Psoas muscle (tissue), 7 donors: ENCODE measurements at regions not wholly inside any gene's neighbourhood (a gene's known extent, or its start where the extent isn't known, plus 50 kb on each side); places are given as distances from the start of the nearest gene placed in this dataset.
"Not testable (repeated sequence)": the region's sequence is repeated elsewhere in the genome, so short reads cannot be mapped to it uniquely, and the experiment has no call there.

Source experiments
- ATAC-seq, 4 donors: fragments of 200-7000 bp; cut with Tn5 transposase; one replicate each; pipeline ENCODE4 v1.9.1; 2020; ENCODE audit warnings: moderate library complexity in 3 of 4, mild to moderate bottlenecking in 2 of 4
- DNase-seq, 2 donors: peaks; one replicate each; pipeline ENCODE4 v3.0.0-alpha.2; 2020
- H3K27ac ChIP-seq: fragments of 200-600 bp; one replicate; pipeline ENCODE4 v1.8.0; 2022
- H3K27me3 ChIP-seq, 3 donors: fragments of 200-600 bp in 1 of 3; one replicate each; pipeline versions ENCODE4 v1.6.1 to v1.8.0; 2013 to 2022; ENCODE audit warnings: low read length in 2 of 3, mild to moderate bottlenecking in 2 of 3, moderate library complexity in 1 of 3; ENCODE audit not compliant: insufficient read depth in 3 of 3
- H3K36me3 ChIP-seq, 2 donors: fragments of 200-600 bp in 1 of 2; one replicate each; pipeline versions ENCODE4 v1.6.1 to v1.8.0; 2013 to 2022; ENCODE audit warnings: low read depth in 1 of 2, mild to moderate bottlenecking in 1 of 2, moderate library complexity in 1 of 2; ENCODE audit not compliant: insufficient read depth in 1 of 2
- H3K4me1 ChIP-seq: fragments of 200-600 bp; one replicate; pipeline ENCODE4 v1.8.0; 2022
- H3K4me3 ChIP-seq: fragments of 200-600 bp; one replicate; pipeline ENCODE4 v1.8.0; 2022; ENCODE audit warnings: mild to moderate bottlenecking
- H3K9me3 ChIP-seq: fragments of 200-600 bp; one replicate; pipeline ENCODE4 v1.8.0; 2022
- WGBS, 3 donors: extraction: QIAGEN DNeasy Blood & Tissue Kit; methylation state at CpG; one replicate each; pipeline versions ENCODE4 v1.1.6 to v1.1.7; 2013; 5-methylcytosine and 5-hydroxymethylcytosine counted together
- intact Hi-C, 2 donors: fragments of 100-400 bp; cut with DNase I; formaldehyde crosslinking; loops; one replicate each; pipeline versions ENCODE4 v1.11.0 to v1.14.2; 2022
- TF ChIP-seq, protein P1 (sequence below): fragments of 200-600 bp; IDR thresholded peaks from one replicate; pipeline ENCODE4 v1.8.0; 2022; ENCODE audit warnings: antibody characterized with exemption
- donor health status: healthy with polysubstance abuse.
- donor health status: DM: no; HTN: no; CAD: no; lungs with moderate emphysema.
- donor health status: Bipolar disorder and iron deficiency.
- donor health status: healthy.
- donor health status: DM: yes; HTN: yes; CAD: no.
- donor health status: DM: no; HTN: no; CAD: no.
- donor health status: DM: yes; HTN: yes; CAD: no.

DNA sequence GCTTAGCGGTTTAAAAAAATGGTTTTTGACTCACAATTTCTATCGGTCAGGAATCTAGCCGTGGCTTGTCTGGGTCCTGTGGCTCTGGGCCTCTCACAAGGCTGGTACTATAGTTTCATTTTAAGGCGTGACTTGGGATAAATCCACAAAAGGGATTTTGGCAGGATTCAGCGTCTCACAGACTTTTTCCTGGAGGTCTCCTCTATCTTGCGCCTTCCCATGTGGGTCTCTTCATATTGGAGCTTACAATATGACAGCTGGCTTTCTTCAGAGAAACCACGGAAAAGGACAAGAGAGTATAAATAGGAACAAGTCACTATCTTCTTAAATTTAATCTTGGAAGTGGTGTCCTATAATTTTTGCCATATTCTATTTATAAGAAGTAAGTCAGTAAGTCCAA is 250.5 kb downstream of the DSC3 start:
- intact Hi-C loops, result no loop called here
- Histone ChIP-seq H3K4me1 (no peaks in the 10 kb centered on the region), H3K36me3 (no peaks in the 10 kb centered on the region), H3K9me3 (peaks cover 5% of the 10 kb centered on the region), H3K4me3 (no peak overlapping the region), H3K27ac (no peak overlapping the region), H3K27me3 (no peaks in the 10 kb centered on the region)
- no peak for DNase-seq
- no peak for ATAC-seq
- WGBS, 3 donors, result 69 to 83% (median 71%) methylated on average over 7 of the region's 7 CpGs
- TF ChIP-seq, protein P1, sequence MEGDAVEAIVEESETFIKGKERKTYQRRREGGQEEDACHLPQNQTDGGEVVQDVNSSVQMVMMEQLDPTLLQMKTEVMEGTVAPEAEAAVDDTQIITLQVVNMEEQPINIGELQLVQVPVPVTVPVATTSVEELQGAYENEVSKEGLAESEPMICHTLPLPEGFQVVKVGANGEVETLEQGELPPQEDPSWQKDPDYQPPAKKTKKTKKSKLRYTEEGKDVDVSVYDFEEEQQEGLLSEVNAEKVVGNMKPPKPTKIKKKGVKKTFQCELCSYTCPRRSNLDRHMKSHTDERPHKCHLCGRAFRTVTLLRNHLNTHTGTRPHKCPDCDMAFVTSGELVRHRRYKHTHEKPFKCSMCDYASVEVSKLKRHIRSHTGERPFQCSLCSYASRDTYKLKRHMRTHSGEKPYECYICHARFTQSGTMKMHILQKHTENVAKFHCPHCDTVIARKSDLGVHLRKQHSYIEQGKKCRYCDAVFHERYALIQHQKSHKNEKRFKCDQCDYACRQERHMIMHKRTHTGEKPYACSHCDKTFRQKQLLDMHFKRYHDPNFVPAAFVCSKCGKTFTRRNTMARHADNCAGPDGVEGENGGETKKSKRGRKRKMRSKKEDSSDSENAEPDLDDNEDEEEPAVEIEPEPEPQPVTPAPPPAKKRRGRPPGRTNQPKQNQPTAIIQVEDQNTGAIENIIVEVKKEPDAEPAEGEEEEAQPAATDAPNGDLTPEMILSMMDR, result no peak

DNA sequence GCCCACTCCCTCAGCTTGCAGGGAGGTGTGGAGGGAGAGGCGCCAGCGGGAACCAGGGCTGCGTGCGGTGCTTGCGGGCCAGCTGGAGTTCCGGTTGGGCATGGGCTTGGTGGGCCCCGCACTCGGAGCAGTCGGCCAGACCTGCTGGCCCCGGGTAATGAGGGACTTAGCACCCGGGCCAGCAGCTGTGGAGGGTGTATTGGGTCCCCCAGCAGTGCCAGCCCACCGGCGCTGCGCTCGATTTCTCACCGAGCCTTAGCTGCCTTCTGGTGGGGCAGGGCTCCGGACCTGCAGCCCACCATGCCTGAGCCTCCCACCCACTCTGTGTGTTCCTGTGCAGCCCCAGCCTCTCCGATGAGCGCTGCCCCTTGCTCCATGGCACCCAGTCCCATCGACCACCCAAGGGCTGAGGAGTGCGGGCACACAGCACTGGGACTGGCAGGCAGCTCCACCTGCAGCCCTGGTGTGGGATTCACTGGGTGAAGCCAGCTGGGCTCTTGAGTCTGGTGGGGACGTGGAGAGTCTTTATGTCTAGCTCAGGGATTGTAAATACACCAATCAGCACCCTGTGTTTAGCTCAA is 254.0 kb downstream of the DSC3 start:
- 93 to 94% (median 94%) methylated on average over 17 to 22 of the region's 22 CpGs for WGBS, 3 donors
- intact Hi-C loops, H3K4me1 ChIP-seq, H3K36me3 ChIP-seq, H3K4me3 ChIP-seq, H3K27ac ChIP-seq, DNase-seq, ATAC-seq, H3K27me3 ChIP-seq, H3K9me3 ChIP-seq: not testable (repeated sequence)

DNA sequence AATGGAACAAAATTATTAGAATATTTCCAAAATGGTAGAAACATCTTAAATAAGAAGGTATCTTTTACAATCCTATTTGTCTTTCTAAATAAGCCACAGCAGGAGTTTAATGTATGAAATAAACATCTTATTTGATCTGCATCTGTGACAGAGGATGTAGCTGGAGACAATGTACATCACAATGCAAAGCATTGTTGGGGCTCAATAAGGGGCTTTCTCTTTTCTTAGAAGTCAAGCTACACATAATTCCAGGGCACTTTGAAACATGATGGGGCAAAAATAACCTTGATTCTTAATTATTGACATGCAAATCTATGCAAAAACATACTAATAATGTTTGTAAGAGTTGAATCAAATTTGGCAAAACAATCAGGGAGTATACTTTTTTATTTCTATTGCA is 255.1 kb downstream of the DSC3 start:
- peaks cover 5% of the 10 kb centered on the region for H3K9me3 ChIP-seq
- TF ChIP-seq, protein P1, result no peak
- H3K27me3 ChIP-seq, result peaks cover 0 to 2% (median 0%) of the 10 kb centered on the region in 3 donors
- ATAC-seq, result no peak
- DNase-seq, result no peak
- no peak overlapping the region for H3K27ac ChIP-seq
- H3K36me3 ChIP-seq, result no peaks in the 10 kb centered on the region
- intact Hi-C loops, result no loop called here
- H3K4me3 ChIP-seq, result no peak overlapping the region
- no peaks in the 10 kb centered on the region for H3K4me1 ChIP-seq

DNA sequence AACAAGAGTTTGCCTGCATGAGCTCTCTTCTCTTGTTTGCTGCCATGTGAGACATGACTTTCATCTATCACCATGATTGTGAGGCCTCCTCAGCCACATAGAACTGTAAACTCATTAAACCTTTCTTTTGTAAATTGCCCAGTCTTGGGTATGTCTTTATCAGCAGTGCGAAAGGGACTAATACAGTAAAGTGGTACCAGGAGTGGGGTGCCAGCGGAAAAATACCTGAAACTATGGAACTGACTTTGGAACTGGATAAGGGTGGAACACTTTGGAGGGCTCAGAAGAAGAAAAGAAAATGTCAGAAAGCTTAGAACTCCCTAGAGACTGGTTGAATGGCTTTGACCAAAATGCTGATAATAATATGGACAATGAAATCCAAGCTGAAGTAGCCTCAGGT is 260.9 kb downstream of the DSC3 start:
- ATAC-seq, result no peak

GRCh38 chr18:30775629-30776028 is 266.9 kb downstream of the DSC3 start:
- Histone ChIP-seq H3K4me3 (no peak overlapping the region), H3K27me3 (no peaks in the 10 kb centered on the region), H3K36me3 (no peaks in the 10 kb centered on the region), H3K27ac (no peak overlapping the region), H3K4me1 (no peaks in the 10 kb centered on the region), H3K9me3 (no peaks in the 10 kb centered on the region)
- DNase-seq (no peak), ATAC-seq (no peak)
- TF ChIP-seq, protein P1, result no peak
- intact Hi-C loops, result no loop called here

More for the DNA sequence above, 260.9 kb downstream of the DSC3 start:
- intact Hi-C loops, result no loop called here
- 88 to 92% (median 91%) methylated on average over 2 of the region's 2 CpGs for WGBS, 3 donors
- no peak for DNase-seq
- Histone ChIP-seq H3K4me3 (no peak overlapping the region), H3K4me1 (no peaks in the 10 kb centered on the region), H3K27ac (no peak overlapping the region), H3K36me3 (no peaks in the 10 kb centered on the region), H3K9me3 (no peaks in the 10 kb centered on the region), H3K27me3 (peaks cover 0 to 2% (median 0%) of the 10 kb centered on the region in 3 donors)
- TF ChIP-seq, protein P1, result no peak

- H3K27me3 ChIP-seq, intact Hi-C loops, H3K4me3 ChIP-seq, ATAC-seq, H3K9me3 ChIP-seq, H3K4me1 ChIP-seq, DNase-seq, H3K27ac ChIP-seq, H3K36me3 ChIP-seq: not testable (repeated sequence)
- WGBS, 3 donors, result 69 to 70% (median 70%) methylated on average over 4 of the region's 4 CpGs
These were observed 270.4 kb downstream of the DSC3 start for GRCh38 chr18:30772170-30772569.
